Activated naive CD8-positive, alpha-beta T cell treated with anti-CD3 and anti-CD28 coated beads, Interleukin-2, amount 10 ng/mL, durations not matched to agents 7 days and 5 days (primary cell): ENCODE measurements at regions not wholly inside any gene's neighbourhood (a gene's known extent, or its start where the extent isn't known, plus 50 kb on each side); places are given as distances from the start of the nearest gene placed in this dataset.

Experiments
- ATAC-seq: fragments of 150-1000 bp; cut with Tn5 transposase; one replicate; pipeline ENCODE4 v1.10.0; 2021; ENCODE audit warnings: low read depth, moderate library complexity
- POLR2A ChIA-PET: fragments of 350-600 bp; sonication (Branson Sonifier 250); formaldehyde crosslinking; loops from one replicate; lab custom pipeline; 2021; ENCODE audit warnings: antibody characterized with exemption; lab: Charles Lee
- DNase-seq: peaks from one replicate; pipeline ENCODE4 v3.0.0; 2021
- H3K27ac Mint-ChIP-seq: one replicate; pipeline ENCODE4 v1.8.0; 2022; ENCODE audit warnings: mild to moderate bottlenecking, mixed read lengths
- H3K27me3 Mint-ChIP-seq: one replicate; pipeline ENCODE4 v1.8.0; 2022; ENCODE audit warnings: mild to moderate bottlenecking, moderate library complexity, mixed read lengths
- H3K36me3 Mint-ChIP-seq: one replicate; pipeline ENCODE4 v1.8.0; 2021; ENCODE audit warnings: mild to moderate bottlenecking, mixed read lengths
- H3K4me1 Mint-ChIP-seq: one replicate; pipeline ENCODE4 v1.8.0; 2021; ENCODE audit warnings: mixed read lengths
- H3K4me3 Mint-ChIP-seq: one replicate; pipeline ENCODE4 v1.8.0; 2022; ENCODE audit warnings: mild to moderate bottlenecking, moderate library complexity, mixed read lengths
- H3K9me3 Mint-ChIP-seq: one replicate; pipeline ENCODE4 v1.8.0; 2021; ENCODE audit warnings: mixed read lengths

DNA sequence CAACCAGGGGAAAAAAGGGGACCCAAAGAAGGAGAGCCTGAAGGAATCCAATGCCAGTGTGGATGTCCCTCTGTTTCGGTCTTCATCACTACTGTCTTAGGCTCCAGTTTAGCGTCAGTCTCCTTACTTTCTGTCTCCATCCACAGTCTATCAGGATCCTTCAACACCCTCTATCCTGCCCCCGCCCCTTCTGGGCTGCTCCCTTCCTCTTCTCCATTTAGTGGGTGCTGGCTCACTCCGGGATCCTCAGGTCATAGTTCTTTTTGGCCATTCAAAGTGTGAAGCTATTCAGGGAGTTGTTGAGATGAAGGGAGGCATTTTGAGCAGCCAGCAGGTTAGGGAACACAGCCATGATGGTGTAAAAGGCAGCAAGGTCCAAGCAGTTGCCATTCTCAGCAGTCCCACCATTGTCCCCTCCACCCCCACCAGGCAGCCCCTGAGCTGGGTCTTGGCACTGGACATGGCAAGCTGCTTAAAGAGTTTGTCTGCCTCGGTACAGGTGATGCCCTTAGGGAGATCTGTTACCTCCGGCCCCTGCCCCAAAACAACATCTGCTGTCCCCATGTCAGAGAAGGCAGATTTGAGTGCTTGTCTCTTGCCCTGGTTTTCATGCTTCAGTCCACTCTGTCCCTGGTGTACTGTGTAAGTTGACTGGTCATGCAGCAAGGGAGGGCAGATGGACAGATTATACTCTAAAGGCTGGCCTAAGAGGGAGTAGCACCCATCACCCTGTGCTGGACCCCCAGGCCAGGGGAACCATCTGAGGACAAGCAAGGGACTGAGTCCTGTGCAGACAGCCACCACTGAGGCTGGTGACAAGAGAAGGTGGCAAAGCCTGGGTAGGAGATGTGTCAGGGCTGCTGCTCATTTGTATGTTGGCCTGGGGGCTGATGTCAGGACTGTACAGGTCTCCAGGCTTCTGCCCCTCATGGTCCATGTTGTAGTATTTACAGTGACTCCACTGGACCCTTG, 842.0 kb downstream of the HACE1 start:
- Mint-ChIP-seq H3K36me3 (no peaks in the 10 kb centered on the region), H3K27ac (no peak overlapping the region), H3K27me3 (no peaks in the 10 kb centered on the region), H3K4me1 (no peaks in the 10 kb centered on the region), H3K4me3 (no peak overlapping the region), H3K9me3 (no peaks in the 10 kb centered on the region)
- POLR2A ChIA-PET = no interaction called here
- DNase-seq (no peak), ATAC-seq (no peak)

DNA sequence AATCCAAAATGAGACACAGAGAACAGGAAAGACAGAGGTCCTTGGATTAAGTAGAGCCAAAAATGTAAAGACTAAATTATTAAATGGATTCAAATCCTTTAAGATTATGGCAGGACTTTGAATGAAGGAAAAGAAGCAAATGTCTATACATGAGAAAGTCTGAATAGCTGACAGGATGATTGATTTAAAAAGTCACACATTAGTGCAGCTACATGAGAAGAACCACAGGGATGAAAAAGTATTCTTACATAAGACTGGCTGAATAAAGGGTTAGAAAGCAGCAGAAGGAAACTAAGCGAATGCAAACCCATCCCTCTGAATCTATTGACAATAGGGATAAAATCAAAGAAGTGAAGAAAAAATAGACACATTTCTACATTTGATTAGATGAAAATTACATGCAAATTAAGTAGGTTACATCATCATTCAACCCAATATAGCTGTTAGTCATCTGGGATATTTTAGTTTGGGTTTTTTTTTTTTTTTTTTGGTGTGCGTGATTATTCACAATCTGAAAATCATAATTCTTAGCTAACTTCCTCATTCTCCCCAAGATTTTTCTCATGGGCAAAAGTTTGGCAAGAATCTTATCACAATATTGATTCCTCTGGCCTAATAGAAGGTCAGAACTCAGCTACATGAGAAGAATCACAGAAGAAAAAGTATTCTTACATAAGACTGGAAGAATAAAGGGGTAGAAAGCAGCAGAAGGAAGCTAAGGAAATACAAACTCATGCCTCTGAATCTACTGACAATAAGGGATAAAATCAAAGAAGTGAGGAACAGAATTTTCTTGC, 845.4 kb downstream of the HACE1 start:
- no peak overlapping the region for H3K4me3 Mint-ChIP-seq
- H3K9me3 Mint-ChIP-seq = no peaks in the 10 kb centered on the region
- no peaks in the 10 kb centered on the region for H3K4me1 Mint-ChIP-seq
- DNase-seq = no peak
- no peak for ATAC-seq
- no peaks in the 10 kb centered on the region for H3K36me3 Mint-ChIP-seq
- no peak overlapping the region for H3K27ac Mint-ChIP-seq
- POLR2A ChIA-PET = no interaction called here
- H3K27me3 Mint-ChIP-seq = no peaks in the 10 kb centered on the region

DNA sequence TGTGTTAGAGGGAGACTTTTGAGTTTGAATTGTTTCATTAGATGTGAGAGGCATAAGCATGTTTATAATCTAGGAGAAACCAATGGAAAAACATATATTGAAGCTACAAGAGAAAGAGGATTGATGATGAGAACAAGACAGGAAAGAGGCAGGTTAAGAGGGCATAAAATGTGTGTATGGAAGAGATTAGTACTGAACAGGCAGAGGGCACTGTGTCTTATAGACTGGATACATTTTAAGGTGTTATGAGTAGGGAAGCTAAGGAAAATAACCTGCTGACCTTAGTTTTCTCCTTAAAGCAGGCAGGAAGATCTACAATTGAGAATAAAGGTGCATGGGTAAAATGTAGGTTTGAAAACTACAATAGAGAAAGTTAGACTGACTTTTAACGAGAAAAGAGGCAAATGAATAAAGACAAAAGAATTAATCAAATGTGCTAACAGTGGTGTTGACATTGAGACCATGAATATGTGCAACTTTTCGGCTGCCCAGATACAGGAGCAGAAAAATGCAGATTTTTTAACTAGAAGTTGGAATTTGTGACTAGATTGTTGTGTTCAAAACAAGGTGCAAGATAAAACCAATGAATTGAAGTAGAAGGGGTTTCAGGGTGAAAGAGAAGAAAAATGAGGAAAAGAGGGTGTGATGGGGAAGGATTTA, 846.3 kb downstream of the HACE1 start:
- POLR2A ChIA-PET = no interaction called here
- Mint-ChIP-seq H3K4me1 (no peaks in the 10 kb centered on the region), H3K4me3 (no peak overlapping the region), H3K27ac (no peak overlapping the region), H3K27me3 (no peaks in the 10 kb centered on the region), H3K36me3 (no peaks in the 10 kb centered on the region), H3K9me3 (no peaks in the 10 kb centered on the region)
- ATAC-seq (no peak), DNase-seq (no peak)

DNA sequence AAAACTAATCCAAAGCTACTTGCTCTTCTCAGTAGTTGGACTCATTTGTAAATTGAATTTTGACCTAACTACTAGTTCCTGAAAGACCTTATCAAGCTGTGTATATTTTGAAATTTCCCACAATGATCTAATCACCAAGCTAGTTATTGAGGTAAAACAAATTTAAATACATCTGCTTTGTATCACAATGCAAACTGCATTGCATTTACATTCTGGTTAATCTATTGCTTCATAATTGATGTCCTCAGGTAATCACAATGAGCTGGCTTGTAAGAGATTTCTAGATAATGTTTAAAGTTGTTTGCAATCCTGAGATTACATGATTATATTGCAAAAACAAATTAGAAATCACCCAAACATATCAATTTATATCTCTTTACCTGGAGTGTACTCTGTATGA, 848.8 kb downstream of the HACE1 start:
- H3K27me3 Mint-ChIP-seq = no peaks in the 10 kb centered on the region
- no peaks in the 10 kb centered on the region for H3K4me1 Mint-ChIP-seq
- ATAC-seq = no peak
- no peaks in the 10 kb centered on the region for H3K9me3 Mint-ChIP-seq
- no peak overlapping the region for H3K27ac Mint-ChIP-seq
- DNase-seq = no peak
- no peak overlapping the region for H3K4me3 Mint-ChIP-seq
- H3K36me3 Mint-ChIP-seq = no peaks in the 10 kb centered on the region
- POLR2A ChIA-PET = no interaction called here

DNA sequence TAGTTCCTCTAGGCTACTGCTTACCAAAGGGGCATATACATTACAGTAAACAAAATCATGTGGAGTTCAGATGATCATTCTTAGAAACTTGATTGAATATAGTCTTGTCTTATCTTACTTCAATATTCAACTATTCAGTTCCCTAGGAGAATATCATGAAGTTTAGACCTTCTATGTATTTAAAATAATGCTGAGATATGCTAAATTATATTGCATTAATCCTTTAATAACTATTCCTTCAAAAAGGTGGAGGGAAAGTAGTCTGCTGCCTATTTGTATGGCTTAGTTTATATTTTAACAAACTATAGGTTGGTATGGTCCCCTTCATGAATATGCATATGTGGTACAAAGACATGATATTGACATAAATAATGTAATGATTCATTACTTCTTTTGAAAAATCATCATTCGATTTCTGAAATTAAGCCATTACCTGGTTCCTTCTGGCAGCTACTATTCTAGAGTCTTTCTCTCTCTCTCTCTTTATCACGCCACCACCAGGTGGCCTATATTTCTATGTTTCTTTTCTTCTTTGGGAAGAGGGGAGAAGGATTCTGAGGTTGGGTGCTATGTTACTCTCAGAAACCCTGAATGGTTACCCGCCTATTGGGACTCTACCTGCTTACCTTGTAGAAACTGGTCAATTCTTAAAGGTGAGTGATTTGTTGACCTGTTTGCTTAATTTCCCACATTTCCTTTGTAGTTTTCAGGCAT, 855.8 kb downstream of the HACE1 start:
- H3K36me3 Mint-ChIP-seq = no peaks in the 10 kb centered on the region
- POLR2A ChIA-PET = no interaction called here
- ATAC-seq (no peak), DNase-seq (no peak)
- no peaks in the 10 kb centered on the region for H3K27me3 Mint-ChIP-seq
- H3K4me3 Mint-ChIP-seq = no peak overlapping the region
- no peaks in the 10 kb centered on the region for H3K4me1 Mint-ChIP-seq
- no peak overlapping the region for H3K27ac Mint-ChIP-seq
- no peaks in the 10 kb centered on the region for H3K9me3 Mint-ChIP-seq

DNA sequence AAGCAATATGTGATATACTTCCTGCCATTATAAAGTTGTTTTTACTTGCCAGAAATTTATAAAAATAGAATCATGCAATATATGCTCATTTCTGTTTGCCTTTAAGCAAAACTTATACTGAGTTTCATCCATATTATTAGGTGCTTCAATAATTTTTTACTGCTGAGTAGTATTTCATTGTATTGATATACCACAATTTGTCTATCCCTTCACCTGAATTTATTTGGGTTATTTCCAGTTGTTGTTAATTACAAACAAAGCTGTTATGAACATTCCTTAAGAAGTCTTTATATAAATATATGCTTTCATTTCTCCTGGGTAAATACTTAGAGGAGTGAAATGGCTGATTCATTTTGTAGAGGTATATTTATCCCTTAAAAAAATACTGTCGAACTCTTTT, 864.1 kb downstream of the HACE1 start:
- peaks cover 2% of the 10 kb centered on the region for H3K9me3 Mint-ChIP-seq
- no peaks in the 10 kb centered on the region for H3K36me3 Mint-ChIP-seq

DNA sequence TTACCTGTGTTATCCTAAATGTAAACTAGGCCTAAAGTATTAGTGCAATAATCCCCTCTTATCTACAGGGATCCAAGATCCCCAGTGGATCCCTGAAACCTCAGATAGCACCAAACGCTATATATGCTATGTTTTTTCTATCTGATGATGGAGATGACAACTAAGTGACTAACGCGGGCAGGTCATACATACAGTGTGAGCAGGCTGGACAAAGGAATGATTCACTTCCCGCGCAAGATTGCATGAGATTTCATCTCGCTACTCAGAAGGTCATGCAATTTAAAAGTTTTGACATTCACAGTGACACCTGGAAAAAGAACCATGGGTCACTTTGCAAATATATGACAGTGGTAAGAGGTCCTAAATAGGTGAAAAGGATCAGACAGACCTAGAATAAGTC, 875.9 kb downstream of the HACE1 start:
- DNase-seq (no peak), ATAC-seq (no peak)
- Mint-ChIP-seq H3K27me3 (no peaks in the 10 kb centered on the region), H3K27ac (no peak overlapping the region), H3K4me1 (no peaks in the 10 kb centered on the region), H3K4me3 (no peak overlapping the region), H3K9me3 (no peaks in the 10 kb centered on the region), H3K36me3 (no peaks in the 10 kb centered on the region)
- POLR2A ChIA-PET = no interaction called here

More for the DNA sequence above, 864.1 kb downstream of the HACE1 start:
- no peaks in the 10 kb centered on the region for H3K4me1 Mint-ChIP-seq
- POLR2A ChIA-PET = no interaction called here
- ATAC-seq (no peak), DNase-seq (no peak)
- no peak overlapping the region for H3K27ac Mint-ChIP-seq
- no peaks in the 10 kb centered on the region for H3K27me3 Mint-ChIP-seq
- no peak overlapping the region for H3K4me3 Mint-ChIP-seq

DNA sequence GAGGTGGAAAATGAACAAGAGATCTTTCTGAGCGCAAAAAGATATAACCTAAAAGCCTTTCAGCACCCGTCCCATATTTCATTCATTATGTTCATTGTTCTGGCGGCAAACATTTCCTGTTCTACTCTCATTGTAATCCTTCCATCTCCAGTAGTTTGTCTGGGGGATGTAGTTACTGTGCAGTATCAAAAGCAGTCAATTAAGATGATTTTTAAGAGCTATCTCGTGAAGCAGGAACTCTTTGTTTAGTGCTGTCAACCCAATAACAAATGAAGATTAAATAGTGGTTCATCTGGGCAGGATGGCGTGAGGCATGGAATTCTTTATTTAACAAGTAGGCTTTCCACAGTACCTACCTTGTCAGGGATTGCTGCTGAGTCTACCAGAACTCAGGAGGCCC, 876.7 kb downstream of the HACE1 start:
- Mint-ChIP-seq H3K9me3 (no peaks in the 10 kb centered on the region), H3K27ac (no peak overlapping the region), H3K4me1 (no peaks in the 10 kb centered on the region), H3K4me3 (no peak overlapping the region), H3K36me3 (no peaks in the 10 kb centered on the region), H3K27me3 (no peaks in the 10 kb centered on the region)
- no peak for ATAC-seq
- POLR2A ChIA-PET = no interaction called here
- no peak for DNase-seq

DNA sequence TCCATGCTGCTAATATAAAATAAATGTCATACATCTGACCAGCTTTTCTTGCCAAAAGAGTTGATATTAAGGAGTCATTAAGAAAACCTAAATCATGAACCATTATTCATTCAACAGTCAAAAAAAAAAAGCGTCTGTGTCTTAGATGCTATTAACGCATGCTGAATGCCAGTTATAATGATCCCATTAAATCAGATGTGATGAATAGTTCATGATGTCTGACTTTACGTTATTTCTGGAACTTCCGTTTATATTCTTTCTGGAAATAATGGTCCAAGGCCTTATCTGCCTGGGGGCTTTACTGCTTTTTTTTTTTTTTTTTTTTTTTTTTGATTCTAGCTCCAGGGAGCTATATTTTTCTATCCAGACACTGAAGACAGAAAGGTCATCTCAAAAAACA, 877.1 kb downstream of the HACE1 start:
- Mint-ChIP-seq H3K4me3 (no peak overlapping the region), H3K4me1 (no peaks in the 10 kb centered on the region), H3K9me3 (no peaks in the 10 kb centered on the region), H3K27me3 (no peaks in the 10 kb centered on the region), H3K36me3 (no peaks in the 10 kb centered on the region), H3K27ac (no peak overlapping the region)
- ATAC-seq (no peak), DNase-seq (no peak)
- POLR2A ChIA-PET = no interaction called here

DNA sequence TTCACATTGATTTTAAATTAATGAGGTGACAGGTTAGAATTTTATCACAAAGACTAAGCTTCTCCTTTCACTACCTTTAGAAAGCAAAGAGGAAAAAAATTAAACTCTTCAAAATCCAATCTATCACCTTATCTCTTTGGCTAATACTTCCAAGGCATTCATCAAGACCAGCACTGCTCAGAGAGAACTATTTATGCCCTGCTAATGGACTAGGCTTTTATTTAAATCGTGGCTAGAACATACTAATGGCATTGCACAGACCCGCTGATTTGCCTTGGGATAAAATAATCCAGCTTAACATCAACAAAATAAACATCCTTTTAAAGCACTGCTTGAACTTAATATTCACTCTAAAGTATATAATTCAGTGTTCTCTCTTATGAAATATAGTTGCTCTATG, 880.4 kb downstream of the HACE1 start:
- Mint-ChIP-seq H3K27me3 (no peaks in the 10 kb centered on the region), H3K4me3 (no peak overlapping the region), H3K9me3 (no peaks in the 10 kb centered on the region), H3K36me3 (no peaks in the 10 kb centered on the region), H3K4me1 (no peaks in the 10 kb centered on the region), H3K27ac (no peak overlapping the region)
- DNase-seq (no peak), ATAC-seq (no peak)
- POLR2A ChIA-PET = no interaction called here

DNA sequence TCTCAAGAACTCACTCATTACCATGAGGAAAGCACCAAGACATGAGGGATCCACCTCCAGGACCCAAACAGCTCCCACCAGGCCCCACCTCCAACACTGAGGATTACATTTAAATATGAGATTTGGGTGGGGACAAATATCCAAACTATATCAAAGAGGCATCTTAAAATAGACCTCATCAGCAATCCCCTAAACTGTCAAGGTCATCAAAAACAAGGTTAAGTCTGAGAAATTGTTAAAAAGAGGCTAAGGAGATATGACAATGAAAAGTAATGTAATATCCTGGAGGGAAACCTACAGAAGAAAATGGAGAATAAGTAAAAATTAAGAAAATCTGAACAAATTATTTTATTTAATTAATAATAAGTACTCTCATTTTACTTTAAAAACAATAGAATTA, 922.3 kb downstream of the HACE1 start:
- DNase-seq = no peak
- POLR2A ChIA-PET = no interaction called here
- no peak for ATAC-seq
- Mint-ChIP-seq H3K9me3 (peaks cover 1% of the 10 kb centered on the region), H3K27me3 (no peaks in the 10 kb centered on the region), H3K36me3 (no peaks in the 10 kb centered on the region), H3K27ac (no peak overlapping the region), H3K4me3 (no peak overlapping the region), H3K4me1 (no peaks in the 10 kb centered on the region)

DNA sequence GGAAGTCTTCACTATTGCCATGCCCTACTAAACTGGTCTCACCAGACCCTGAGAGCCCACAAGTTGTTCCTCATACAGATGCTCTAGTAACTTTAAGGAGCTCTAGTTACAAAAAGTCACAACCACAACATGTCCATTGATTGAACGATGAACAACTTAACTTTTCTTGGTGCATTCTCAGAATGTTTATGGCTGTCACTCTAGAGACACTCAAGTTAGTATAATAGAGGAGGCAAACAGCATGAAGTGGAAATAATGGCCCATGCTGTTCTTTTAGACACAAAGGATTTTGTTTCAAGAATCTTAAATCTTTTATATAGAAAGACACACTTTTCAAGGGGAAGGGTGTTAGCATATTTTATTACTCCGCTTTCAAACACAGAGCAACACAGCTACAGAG, 934.4 kb downstream of the HACE1 start:
- Mint-ChIP-seq H3K27me3 (no peaks in the 10 kb centered on the region), H3K4me1 (no peaks in the 10 kb centered on the region), H3K4me3 (no peak overlapping the region), H3K9me3 (peaks cover 1% of the 10 kb centered on the region), H3K27ac (no peak overlapping the region), H3K36me3 (no peaks in the 10 kb centered on the region)
- DNase-seq (no peak), ATAC-seq (no peak)
- POLR2A ChIA-PET = no interaction called here

DNA sequence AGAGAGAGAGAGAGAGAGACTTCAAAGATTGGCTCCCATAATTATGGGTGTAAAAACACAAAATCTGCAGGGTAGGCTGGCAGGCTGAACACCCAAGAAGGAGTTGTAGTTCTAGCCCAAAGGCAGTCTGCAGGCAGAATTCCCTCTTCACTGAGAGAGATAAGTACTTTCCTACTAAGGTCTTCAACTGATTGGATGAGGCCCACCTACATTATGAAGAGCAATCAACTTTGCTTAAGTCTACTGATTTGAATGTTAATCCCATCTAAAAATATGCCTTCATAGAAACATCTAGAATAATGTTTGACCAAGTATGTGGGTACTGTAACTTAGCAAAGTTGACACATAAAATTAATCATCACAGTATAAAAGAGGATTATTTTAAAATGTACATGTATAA, 949.7 kb downstream of the HACE1 start:
- peaks cover 4% of the 10 kb centered on the region for H3K9me3 Mint-ChIP-seq
- no peak overlapping the region for H3K27ac Mint-ChIP-seq
- no peaks in the 10 kb centered on the region for H3K4me1 Mint-ChIP-seq
- no peak overlapping the region for H3K4me3 Mint-ChIP-seq
- H3K27me3 Mint-ChIP-seq = no peaks in the 10 kb centered on the region
- DNase-seq (no peak), ATAC-seq (no peak)
- H3K36me3 Mint-ChIP-seq = no peaks in the 10 kb centered on the region
- POLR2A ChIA-PET = no interaction called here
